ENCODE measurements at regions not wholly inside any gene's neighbourhood (a gene's known extent, or its start where the extent isn't known, plus 50 kb on each side); places are given as distances from the start of the nearest gene placed in this dataset.

- TF ChIP-seq POLR2A (IDR thresholded peaks at IDR 0.05; ENCODE audit: extremely low read depth, insufficient read length): no peak
- no peak for TF ChIP-seq CTCF (IDR thresholded peaks at IDR 0.05; ENCODE audit: low read depth, low read length)
Observed at GRCh38 chr9:105864248-105864898, 170.0 kb downstream of the TMEM38B start.

All from NB4 (cell line).